ENCODE measurements at regions not wholly inside any gene's neighbourhood (a gene's known extent, or its start where the extent isn't known, plus 50 kb on each side); places are given as distances from the start of the nearest gene placed in this dataset.

DNA sequence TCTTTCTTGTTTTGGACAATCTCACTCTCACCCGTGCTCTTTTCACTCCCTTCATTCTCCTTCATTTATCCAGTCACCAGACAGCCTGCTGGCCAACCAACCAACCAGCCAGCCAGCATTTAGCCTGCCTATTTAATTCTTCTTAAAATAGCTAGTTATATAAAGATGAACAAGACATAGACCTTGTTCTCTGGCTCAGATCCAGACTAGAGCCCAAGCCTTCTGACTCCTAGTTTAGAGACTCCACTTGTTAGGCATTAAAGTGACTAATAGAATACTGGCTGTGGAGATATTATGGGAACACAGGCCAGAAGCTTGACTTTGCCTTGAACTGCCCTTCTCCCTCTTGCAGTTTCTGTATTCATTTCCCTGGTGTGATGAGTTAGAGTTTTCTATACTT, 215.3 kb upstream of the THRB start:
- no peak for TF ChIP-seq CTCF (IDR thresholded peaks at IDR 0.05; ENCODE audit: extremely low read depth, insufficient read depth, missing control alignments)

GRCh38 chr3:24713516-24713915, 218.9 kb upstream of the THRB start:
- no peak for TF ChIP-seq CTCF (IDR thresholded peaks at IDR 0.05; ENCODE audit: extremely low read depth, insufficient read depth, missing control alignments)
- no peak for DNase-seq (ENCODE audit: low spot score)
- in situ Hi-C loops (cut with MboI; ENCODE audit: low pct_unique_long_range_greater_than_20kb, low sequenced_read_pairs, unreplicated experiment), result no loop called here

More for the DNA sequence above, 215.3 kb upstream of the THRB start:
- no peak for DNase-seq (ENCODE audit: low spot score)
- in situ Hi-C loops (cut with MboI; ENCODE audit: low pct_unique_long_range_greater_than_20kb, low sequenced_read_pairs, unreplicated experiment), result no loop called here

GRCh38 chr3:24714436-24714835, 219.8 kb upstream of the THRB start:
- DNase-seq (ENCODE audit: low spot score), result no peak
- TF ChIP-seq CTCF (IDR thresholded peaks at IDR 0.05; ENCODE audit: extremely low read depth, insufficient read depth, missing control alignments), result no peak
- in situ Hi-C loops (cut with MboI; ENCODE audit: low pct_unique_long_range_greater_than_20kb, low sequenced_read_pairs, unreplicated experiment), result no loop called here

DNA sequence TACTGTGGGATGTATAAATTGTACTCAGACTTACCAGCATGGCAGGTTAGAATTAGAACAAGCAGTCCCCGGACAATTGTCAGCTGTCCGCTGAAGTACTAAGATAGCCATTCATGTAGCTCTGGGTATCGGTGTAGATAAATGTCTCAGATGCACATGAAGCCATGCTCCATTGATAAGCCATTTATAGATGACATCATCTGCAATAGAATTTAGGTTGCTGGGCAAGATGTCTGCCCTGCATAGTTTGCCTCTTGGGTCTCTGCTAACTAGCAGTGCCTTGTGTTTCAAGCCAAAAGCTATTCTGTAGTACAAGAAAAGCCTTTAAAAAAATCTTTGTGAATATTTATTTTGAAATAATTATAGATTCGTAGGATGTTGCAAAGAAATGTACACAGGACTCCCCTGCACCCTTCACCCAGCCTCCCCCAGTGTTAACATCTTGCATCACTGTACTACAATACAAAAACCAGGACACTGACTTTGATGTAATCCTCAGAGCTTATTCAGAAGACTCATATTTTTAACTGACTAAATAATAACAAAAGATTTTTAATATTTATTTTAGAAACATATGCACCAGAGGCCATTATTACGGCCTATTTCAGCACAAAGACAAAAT, 220.6 kb upstream of the THRB start:
- TF ChIP-seq CTCF (IDR thresholded peaks at IDR 0.05; ENCODE audit: extremely low read depth, insufficient read depth, missing control alignments), result no peak
- in situ Hi-C loops (cut with MboI; ENCODE audit: low pct_unique_long_range_greater_than_20kb, low sequenced_read_pairs, unreplicated experiment), result no loop called here
- DNase-seq (ENCODE audit: low spot score), result no peak

GRCh38 chr3:24722087-24722486, 227.4 kb upstream of the THRB start:
- no peak for TF ChIP-seq CTCF (IDR thresholded peaks at IDR 0.05; ENCODE audit: extremely low read depth, insufficient read depth, missing control alignments)
- in situ Hi-C loops (cut with MboI; ENCODE audit: low pct_unique_long_range_greater_than_20kb, low sequenced_read_pairs, unreplicated experiment), result no loop called here
- no peak for DNase-seq (ENCODE audit: low spot score)

DNA sequence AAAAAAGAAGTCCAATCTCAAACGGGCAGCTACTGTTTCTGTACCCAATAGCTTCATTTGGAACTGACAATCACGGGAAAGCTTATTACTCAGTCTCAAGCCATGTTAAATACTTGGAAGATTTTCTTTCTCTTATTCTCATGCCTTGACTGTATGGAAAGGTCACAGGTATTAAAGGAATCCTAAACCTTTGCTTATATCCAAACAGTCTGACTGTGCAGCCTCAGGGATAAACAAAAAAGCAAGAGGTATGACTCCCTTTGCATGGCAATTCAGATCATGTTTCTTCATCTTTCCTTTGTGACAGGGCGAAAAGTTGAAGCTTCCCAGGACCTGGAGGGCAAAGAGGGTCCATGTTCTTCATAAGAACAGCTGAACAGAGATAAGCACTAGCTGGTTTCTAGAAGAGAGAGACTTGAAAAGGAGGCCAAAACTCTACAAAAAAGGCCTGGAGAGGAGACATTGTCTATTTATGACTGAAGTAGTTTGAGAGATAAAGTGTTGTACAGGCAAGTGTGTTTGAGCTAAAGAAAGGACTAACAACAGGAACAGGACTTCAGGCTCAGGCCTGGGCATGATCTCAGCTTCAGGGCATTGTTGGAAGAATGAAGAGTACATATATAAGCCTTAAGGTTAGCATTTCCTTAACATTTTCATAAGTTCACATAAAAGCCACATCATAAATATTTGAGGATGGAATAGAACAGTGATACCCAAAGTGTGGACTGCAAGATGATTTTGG, 231.0 kb upstream of the THRB start:
- in situ Hi-C loops (cut with MboI; ENCODE audit: low pct_unique_long_range_greater_than_20kb, low sequenced_read_pairs, unreplicated experiment), result no loop called here
- no peak for TF ChIP-seq CTCF (IDR thresholded peaks at IDR 0.05; ENCODE audit: extremely low read depth, insufficient read depth, missing control alignments)
- no peak for DNase-seq (ENCODE audit: low spot score)

Data from GM13977 (cell line).